G401.6 (cell line): ENCODE measurements at regions not wholly inside any gene's neighbourhood (a gene's known extent, or its start where the extent isn't known, plus 50 kb on each side); places are given as distances from the start of the nearest gene placed in this dataset.

Experiments
- FAIRE-seq: peaks from 2 replicates; lab custom pipeline; 2012; peaks lifted over from hg19 to GRCh38; lab: Jason Lieb, UNC

DNA sequence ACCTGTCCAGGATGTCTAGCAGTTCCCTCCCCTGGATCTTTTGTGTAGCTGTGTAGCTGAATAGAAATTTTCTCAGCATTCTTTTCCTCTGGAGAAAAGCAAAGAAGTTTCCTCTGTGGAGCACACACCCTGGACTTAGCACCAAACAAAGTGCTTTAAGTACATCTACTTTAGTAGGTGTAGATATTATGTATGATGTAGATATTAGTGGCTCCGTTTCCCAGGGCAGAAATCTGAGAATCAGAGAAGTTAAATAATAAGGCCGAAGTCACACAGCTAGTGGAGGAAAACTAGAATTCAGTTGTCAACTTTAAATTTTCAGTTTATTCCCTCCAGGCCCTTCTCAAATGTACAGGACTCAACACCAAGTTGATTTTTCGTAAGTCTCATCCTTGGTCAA is 401.7 kb upstream of the NR2F2 start:
- no peak for FAIRE-seq

GRCh38 chr15:95929232-95929846 is 401.2 kb upstream of the NR2F2 start:
- no peak for FAIRE-seq

GRCh38 chr15:95930659-95931375 is 399.7 kb upstream of the NR2F2 start:
- no peak for FAIRE-seq

GRCh38 chr15:95931619-95932018 is 398.9 kb upstream of the NR2F2 start:
- FAIRE-seq = no peak

DNA sequence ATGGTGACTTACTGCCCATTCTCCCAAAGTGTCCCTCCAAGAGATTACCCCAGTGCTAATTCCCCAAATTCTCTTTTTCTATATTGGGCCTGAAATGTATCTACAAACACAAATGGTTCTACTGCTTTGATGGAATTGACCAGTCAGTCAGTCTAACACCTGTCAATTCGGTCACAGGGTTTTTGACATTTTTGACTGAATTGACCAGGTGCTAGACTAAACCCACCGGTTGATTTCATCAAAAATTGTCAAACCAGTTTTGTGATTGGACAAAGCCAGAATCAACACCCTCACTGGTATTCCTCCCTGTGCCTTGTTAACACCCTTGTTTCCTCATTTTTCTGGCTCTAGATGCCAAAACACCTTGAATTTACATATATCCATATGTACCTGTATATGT is 398.4 kb upstream of the NR2F2 start:
- no peak for FAIRE-seq

DNA sequence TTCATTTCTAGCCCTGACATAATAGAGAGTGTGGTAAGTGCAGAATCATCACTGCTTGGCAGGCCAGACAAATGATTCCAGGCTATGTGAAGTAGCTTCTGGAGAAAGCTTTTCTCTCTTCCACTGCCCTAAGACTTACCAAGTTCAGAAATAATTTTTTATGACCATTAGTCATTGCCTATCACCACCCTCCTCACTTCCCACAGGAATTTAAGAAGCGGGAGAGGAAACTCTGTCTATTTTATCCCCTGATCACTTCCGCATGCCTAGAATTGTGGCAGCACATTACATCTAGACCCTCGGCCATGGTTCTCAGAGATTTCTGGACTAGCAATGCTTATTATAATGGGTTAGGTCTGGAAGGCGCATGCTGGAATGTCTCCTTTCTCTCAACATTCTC is 397.8 kb upstream of the NR2F2 start:
- no peak for FAIRE-seq

GRCh38 chr15:95935852-95936251 is 394.6 kb upstream of the NR2F2 start:
- FAIRE-seq = no peak

DNA sequence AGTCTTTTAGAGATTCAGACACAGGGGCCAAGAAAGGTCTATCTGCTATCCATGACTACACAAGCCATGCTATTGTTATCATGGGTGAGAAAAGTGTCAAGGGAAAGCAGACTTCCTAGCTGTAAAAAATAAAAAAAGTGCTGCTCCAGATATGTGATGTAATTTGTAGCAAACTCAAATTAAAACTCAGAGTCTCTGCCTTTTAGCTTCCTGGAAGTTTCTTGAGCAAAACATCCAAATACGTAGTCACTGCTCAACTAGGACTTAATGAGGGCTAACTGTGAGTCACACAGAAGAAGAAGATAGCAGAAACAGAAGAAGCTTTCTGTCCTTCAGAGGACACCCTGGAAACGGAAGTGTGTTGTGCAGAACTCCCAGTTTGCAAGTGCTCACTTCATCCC is 393.4 kb upstream of the NR2F2 start:
- no peak for FAIRE-seq

GRCh38 chr15:95940431-95940985 is 390.0 kb upstream of the NR2F2 start:
- no peak for FAIRE-seq

GRCh38 chr15:95944193-95944592 is 386.3 kb upstream of the NR2F2 start:
- FAIRE-seq = no peak

- no peak for FAIRE-seq
Measured at GRCh38 chr15:95944661-95945255, 385.7 kb upstream of the NR2F2 start.

DNA sequence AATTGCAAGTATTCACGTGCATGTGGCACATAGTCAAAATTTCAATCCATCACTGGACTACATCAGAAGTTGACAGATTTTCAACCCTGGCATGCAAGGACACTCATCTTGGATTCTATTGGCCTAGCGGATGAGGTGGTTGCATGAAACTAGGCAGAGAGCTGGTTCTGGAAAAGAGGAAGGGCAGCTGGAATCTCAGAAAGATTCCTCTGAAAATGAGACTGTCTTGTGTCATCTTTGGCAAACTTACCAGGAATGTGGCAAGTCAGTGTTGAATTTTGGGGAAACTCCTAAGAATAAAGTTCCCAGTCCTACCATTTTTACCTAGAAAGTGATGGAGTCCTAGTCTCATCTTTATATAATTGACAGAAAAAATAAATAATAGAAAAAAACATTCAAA is 384.3 kb upstream of the NR2F2 start:
- no peak for FAIRE-seq

DNA sequence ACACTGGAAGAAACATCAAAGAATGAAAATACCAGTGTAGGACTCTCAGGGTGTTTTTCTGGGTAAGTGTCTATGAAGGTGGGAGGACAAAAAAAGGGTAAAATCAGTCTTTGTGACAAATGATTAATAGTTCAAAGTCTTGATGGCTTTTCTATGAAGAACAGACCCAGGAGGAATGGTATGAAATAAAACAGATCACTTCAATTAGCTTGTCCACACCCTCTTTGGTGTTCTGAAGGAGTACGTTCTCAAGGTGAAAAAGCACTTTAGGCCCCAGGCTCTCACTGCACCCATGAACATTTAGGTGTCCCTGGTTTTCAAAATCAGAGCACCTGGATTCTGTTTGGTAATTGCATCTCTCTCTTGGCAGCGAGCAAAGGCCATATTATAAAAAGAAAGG is 383.6 kb upstream of the NR2F2 start:
- no peak for FAIRE-seq

DNA sequence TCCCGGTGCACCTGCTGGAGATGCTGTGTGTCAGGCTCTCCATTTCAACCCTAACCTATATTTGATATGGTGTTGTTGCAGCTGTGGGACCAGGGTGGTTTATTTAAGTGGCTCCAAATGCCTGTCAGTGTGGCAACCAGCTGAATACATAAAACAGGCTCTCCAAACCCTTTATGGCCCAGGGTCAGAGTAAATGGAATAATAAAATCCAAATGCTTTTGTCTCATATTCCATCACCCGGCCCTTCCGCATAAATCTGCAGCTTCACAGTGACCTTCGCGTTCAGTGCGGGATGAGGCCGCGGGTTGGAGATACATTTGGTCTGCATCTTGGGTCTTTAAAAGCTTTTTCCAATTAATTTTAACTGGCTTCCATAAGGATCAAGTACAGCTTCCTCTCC is 382.1 kb upstream of the NR2F2 start:
- FAIRE-seq = no peak

GRCh38 chr15:95953032-95953431 is 377.5 kb upstream of the NR2F2 start:
- FAIRE-seq = no peak

DNA sequence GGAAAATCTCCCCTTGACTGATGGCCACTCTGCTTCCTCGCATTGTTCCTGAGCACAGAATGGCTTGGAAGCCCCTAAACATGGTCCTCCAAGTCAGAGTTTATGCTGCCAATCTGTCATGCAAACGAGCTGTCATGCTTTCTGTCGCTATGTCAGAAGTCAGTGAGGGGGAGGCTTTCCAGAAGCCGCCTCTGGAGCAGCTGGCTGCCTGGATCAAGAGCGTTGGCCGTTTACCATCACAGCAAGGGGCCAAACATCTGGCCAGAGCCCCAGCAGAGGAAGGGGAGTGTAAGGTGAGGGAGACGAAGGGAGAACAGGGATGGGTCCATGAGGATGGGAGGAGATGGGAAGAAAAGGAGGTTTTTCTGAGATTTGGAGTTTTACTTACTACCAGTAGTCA is 372.6 kb upstream of the NR2F2 start:
- no peak for FAIRE-seq

DNA sequence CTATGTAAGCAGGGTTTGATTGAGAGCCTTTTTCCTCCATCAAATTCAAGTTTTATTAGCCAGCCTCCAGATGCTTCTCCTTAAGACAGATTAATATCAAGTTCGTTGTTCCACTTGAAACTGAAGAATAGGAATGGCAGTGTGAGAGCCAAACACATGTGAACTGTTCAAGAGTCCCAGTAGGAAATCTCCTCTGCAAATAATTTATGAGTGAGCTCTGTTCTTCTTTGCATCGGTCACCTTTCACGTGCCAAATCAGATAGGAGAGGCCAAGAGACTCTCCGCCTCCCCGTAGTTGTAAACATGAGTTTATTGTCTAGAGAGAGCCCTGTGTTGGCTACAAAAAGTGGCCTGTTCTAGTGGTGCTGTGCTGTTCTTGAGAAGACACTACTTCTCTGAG is 372.1 kb upstream of the NR2F2 start:
- no peak for FAIRE-seq

- no peak for FAIRE-seq
Measured at GRCh38 chr15:95968856-95969255, 361.6 kb upstream of the NR2F2 start.

DNA sequence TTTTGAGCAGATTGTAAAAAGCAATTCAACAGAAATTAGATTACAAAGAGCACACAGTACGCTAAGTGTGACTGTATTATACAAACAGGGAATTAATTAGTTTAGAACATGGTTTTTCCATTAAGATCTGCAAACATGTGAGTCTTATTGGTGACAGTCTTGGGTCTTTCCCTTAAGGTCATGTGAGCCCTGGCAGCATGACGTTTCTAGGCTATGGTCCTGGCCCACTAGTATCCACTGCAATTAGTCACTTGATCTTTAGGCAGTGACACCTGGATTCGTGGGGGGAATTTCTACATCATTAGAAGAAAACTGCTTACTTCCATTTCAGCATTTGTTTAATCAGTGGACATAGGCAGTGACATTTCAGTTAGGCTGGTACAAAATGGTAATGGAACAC is 360.2 kb upstream of the NR2F2 start:
- FAIRE-seq = no peak

DNA sequence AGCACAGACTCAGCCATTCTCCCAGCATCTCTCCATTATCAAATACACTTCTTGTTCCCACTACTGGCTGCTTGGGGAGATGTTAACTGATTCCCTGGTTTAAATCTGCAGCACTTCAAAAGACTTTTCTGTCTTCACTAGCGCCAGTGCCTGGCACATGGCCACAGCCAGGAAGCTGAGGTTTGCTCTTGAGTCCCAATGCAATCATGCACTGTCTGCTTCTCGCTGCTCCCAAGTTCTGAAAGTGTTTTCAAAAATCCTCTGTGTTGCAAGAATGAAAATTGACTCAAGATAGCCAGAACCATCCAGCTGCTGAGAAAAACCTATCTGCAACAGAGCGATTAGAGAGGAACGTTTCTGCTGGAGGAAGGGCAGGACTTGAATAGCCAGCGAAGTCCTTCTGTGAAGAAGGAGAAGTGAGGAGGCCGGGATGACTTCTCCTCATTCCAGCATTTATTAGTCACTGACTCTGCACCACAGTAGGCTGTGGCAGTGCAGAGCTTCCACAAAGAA is 358.4 kb upstream of the NR2F2 start:
- FAIRE-seq = no peak

- FAIRE-seq = no peak
Measured at GRCh38 chr15:95972812-95973211, 357.7 kb upstream of the NR2F2 start.

DNA sequence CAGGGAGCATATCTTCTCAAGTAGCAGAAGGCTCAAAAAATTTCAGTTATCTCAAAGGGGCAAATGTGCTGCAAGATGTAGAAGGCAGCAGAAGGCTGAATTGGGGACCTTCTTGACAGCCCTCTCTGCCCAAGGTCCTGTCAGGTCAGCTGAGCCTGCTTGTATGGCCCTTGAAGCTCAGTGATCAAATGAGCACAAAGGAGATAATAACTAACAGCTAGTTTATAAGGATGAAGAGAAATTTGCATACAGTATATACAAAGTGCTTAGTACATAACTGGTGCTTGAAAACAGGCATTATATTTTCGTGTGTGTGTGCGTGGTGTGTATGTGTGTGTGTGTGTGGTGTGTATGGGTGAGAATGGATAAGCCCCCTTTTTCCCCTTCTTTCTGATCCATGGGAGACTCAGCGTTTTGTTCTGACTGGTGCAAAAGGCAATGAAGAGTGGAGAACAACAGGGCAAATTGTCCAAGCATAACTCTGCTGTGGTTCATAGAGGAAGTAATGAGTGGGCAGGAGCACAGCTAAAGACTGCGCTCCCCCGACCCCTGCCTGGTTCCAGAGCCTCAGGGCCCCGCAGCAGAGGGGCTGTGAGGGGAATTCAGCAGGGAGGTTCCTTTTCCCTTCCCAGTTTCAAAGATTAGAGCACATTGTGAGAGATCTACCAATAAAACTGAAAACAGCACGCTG is 356.8 kb upstream of the NR2F2 start:
- FAIRE-seq = no peak

DNA sequence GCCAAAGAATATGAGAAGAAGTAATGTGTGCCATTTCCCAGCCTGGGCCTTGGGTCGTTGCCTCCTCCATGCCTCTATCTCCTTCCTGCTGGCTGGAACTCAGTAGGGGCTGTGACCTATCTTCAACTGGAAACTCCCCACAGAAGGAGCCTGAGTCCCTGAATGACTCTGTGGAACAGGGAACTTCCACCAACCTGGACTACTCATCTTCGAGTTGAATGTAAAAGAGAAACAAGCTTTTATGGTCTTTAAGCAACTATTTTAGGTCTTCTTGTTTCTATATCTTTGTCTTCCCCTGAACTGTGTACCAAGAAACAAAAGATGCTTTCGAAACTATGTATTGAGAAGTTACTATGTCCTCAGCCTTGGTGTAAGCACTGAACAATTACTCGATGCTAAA is 355.3 kb upstream of the NR2F2 start:
- no peak for FAIRE-seq
